HepG2 (cell line): ENCODE measurements at regions not wholly inside any gene's neighbourhood (a gene's known extent, or its start where the extent isn't known, plus 50 kb on each side); places are given as distances from the start of the nearest gene placed in this dataset.

Experiments used
- ATAC-seq: fragments of 200-7000 bp; cut with Tn5 transposase; 3 replicates; pipeline ENCODE4 v1.9.1; 2020; ENCODE audit warnings: mild to moderate bottlenecking, moderate library complexity
- BruUV-seq: library from RNA; stranded (reverse); fragments of 400-500 nt; replicated peaks from 2 replicates; lab custom pipeline; 2021; lab: Mats Ljungman, UMichigan
- CTCF ChIA-PET: fragments of 300-600 bp; formaldehyde crosslinking; extraction: SDS; loops from one replicate; lab custom pipeline; 2021; ENCODE audit warnings: low total read pairs, inconsistent platforms, low intra/inter-chr PET ratio; lab: Yijun Ruan, JAX
- POLR2A ChIA-PET: fragments of 350-600 bp; sonication (Branson Sonifier 250); formaldehyde crosslinking; loops from one replicate; lab custom pipeline; 2020; ENCODE audit warnings: antibody characterized with exemption, inconsistent platforms; lab: Yijun Ruan, JAX
- DNase-seq: peaks from one replicate; pipeline ENCODE4 v3.0.0-alpha.2; 2015; ENCODE audit warnings: low spot score
- FAIRE-seq: peaks from 3 replicates; lab custom pipeline; 2011; peaks lifted over from hg19 to GRCh38; lab: Jason Lieb, UNC
- H2AFZ ChIP-seq: one replicate; pipeline ENCODE4 v1.6.1; 2011; ENCODE audit warnings: low read length, inconsistent platforms
- H3K27ac ChIP-seq: fragments of 300-600 bp; 3 replicates; pipeline ENCODE4 v1.8.0; 2011; ENCODE audit warnings: mixed run types, mild to moderate bottlenecking, mixed read lengths, low read length, inconsistent platforms; ENCODE audit not compliant: insufficient read depth; ENCODE audit errors: extremely low read length
- H3K27me3 ChIP-seq, 2 experiments: fragments of 200-600 bp in 1 of 2; 2 replicates in 1 of 2; 3 replicates in 1 of 2; pipeline versions ENCODE4 v1.6.0 to v1.8.0; 2011; ENCODE audit warnings: low read length in 2 of 2, mild to moderate bottlenecking in 2 of 2, moderate library complexity in 2 of 2, inconsistent platforms in 1 of 2; ENCODE audit not compliant: insufficient read depth in 2 of 2, control insufficient read depth in 1 of 2
- H3K36me3 ChIP-seq, 2 experiments: fragments of 200-600 bp in 1 of 2; replicated peaks in 1 of 2; 2 replicates in 1 of 2; 3 replicates in 1 of 2; pipeline versions ENCODE4 v1.5.1 to v1.8.0; 2011; ENCODE audit warnings: low read length in 2 of 2, inconsistent platforms in 1 of 2; ENCODE audit not compliant: insufficient read depth in 2 of 2, control insufficient read depth in 1 of 2
- H3K4me1 ChIP-seq: 2 replicates; pipeline ENCODE4 v1.5.1; 2012; ENCODE audit warnings: low read length, inconsistent platforms; ENCODE audit not compliant: insufficient read depth
- H3K4me2 ChIP-seq: 2 replicates; pipeline ENCODE4 v1.6.0; 2011; ENCODE audit warnings: low read depth, low read length, inconsistent platforms
- H3K4me3 ChIP-seq, 3 experiments: fragments of 200-600 bp in 1 of 3; sonication (generic), shearing (Covaris generic) in 1 of 3; replicated peaks in 1 of 3; 2 replicates each; pipeline ENCODE4 v1.5.1; 2011 to 2016; ENCODE audit warnings: low read length in 3 of 3, inconsistent platforms in 2 of 3, low read depth in 2 of 3, mild to moderate bottlenecking in 2 of 3, control low read depth in 1 of 3, mixed read lengths in 1 of 3; ENCODE audit not compliant: insufficient read depth in 1 of 3
- H3K79me2 ChIP-seq: one replicate; pipeline ENCODE4 v1.6.1; 2011; ENCODE audit warnings: low read length, inconsistent platforms; ENCODE audit not compliant: insufficient read depth
- H3K9ac ChIP-seq: 2 replicates; pipeline ENCODE4 v1.6.0; 2011; ENCODE audit warnings: mild to moderate bottlenecking, low read depth, low read length, inconsistent platforms; ENCODE audit not compliant: insufficient read depth
- H3K9me3 ChIP-seq: 2 replicates; pipeline ENCODE4 v1.5.1; 2012; ENCODE audit warnings: mild to moderate bottlenecking, low read length
- H4K20me1 ChIP-seq: 2 replicates; pipeline ENCODE4 v1.6.0; 2011; ENCODE audit warnings: inconsistent platforms, mild to moderate bottlenecking, low read length, moderate library complexity; ENCODE audit not compliant: insufficient read depth
- ESRRA ChIP-seq: sonication (generic); formaldehyde crosslinking; IDR thresholded peaks from 2 replicates; pipeline ENCODE4 v1.5.1; 2020; ENCODE audit warnings: mild to moderate bottlenecking, low read depth, missing genetic modification reagents
- HES4 ChIP-seq: sonication (generic); formaldehyde crosslinking; IDR thresholded peaks from 2 replicates; pipeline ENCODE4 v1.9.0; 2021; ENCODE audit warnings: mild to moderate bottlenecking, missing genetic modification reagents, borderline replicate concordance
- HNRNPH1 ChIP-seq: fragments of 200-400 bp; formaldehyde crosslinking; optimal IDR thresholded peaks from 2 replicates; pipeline ENCODE3; 2017; ENCODE audit warnings: mild to moderate bottlenecking, low read depth, low read length
- KAT8 ChIP-seq: IDR thresholded peaks from 2 replicates; pipeline ENCODE4 v1.6.1; 2016; ENCODE audit warnings: missing genetic modification reagents, missing compliant biosample characterization
- KLF16 ChIP-seq, 2 experiments: sonication (generic) in 1 of 2; formaldehyde crosslinking in 1 of 2; IDR thresholded peaks; 2 replicates each; pipeline versions ENCODE4 v1.6.1 to v1.8.0; 2016 to 2023; ENCODE audit warnings: missing genetic modification reagents in 2 of 2, missing compliant biosample characterization in 1 of 2
- MIXL1 ChIP-seq: IDR thresholded peaks from 2 replicates; pipeline ENCODE4 v1.6.1; 2016
- RFX1 ChIP-seq: fragments of 450-650 bp; IDR thresholded peaks from 2 replicates; pipeline ENCODE4 v1.6.1; 2017
- RFXAP ChIP-seq: sonication (generic); formaldehyde crosslinking; IDR thresholded peaks from 2 replicates; pipeline ENCODE4 v1.4.0; 2020; ENCODE audit warnings: missing genetic modification reagents, borderline replicate concordance
- SIN3A ChIP-seq: IDR thresholded peaks from 2 replicates; pipeline ENCODE4 v1.6.1; 2011; ENCODE audit warnings: low read depth, mild to moderate bottlenecking, control low read depth, low read length, borderline replicate concordance
- TAF15 ChIP-seq: fragments of 200-400 bp; formaldehyde crosslinking; IDR thresholded peaks from one replicate; pipeline ENCODE4 v1.6.1; 2018; ENCODE audit warnings: mild to moderate bottlenecking, low read depth, low read length; ENCODE audit not compliant: poor library complexity, severe bottlenecking
- TCF7 ChIP-seq: sonication (generic); IDR thresholded peaks from 2 replicates; pipeline ENCODE4 v1.6.1; 2016; ENCODE audit warnings: antibody characterized with exemption, low read depth
- U2AF2 ChIP-seq: fragments of 200-400 bp; formaldehyde crosslinking; IDR thresholded peaks from 2 replicates; pipeline ENCODE4 v1.6.1; 2017; ENCODE audit warnings: low read depth, mild to moderate bottlenecking, low read length
- ZFAT ChIP-seq: sonication (generic); formaldehyde crosslinking; conservative IDR thresholded peaks from 2 replicates; pipeline ENCODE4 v1.8.1; 2023; ENCODE audit warnings: missing genetic modification reagents, inconsistent platforms
- ZNF260 ChIP-seq: sonication (generic); formaldehyde crosslinking; IDR thresholded peaks from 2 replicates; pipeline ENCODE4 v1.4.0; 2020; ENCODE audit warnings: missing genetic modification reagents, low read depth, mild to moderate bottlenecking, borderline replicate concordance
- ZNF569 ChIP-seq: sonication (generic); formaldehyde crosslinking; IDR thresholded peaks from 2 replicates; pipeline ENCODE4 v1.5.0; 2020; ENCODE audit warnings: mild to moderate bottlenecking, missing genetic modification reagents, moderate library complexity, borderline replicate concordance
- ZNF781 ChIP-seq: sonication (generic); formaldehyde crosslinking; IDR thresholded peaks from 2 replicates; pipeline ENCODE4 v1.5.1; 2020; ENCODE audit warnings: borderline replicate concordance, mild to moderate bottlenecking, missing genetic modification reagents; ENCODE audit errors: not compliant biosample characterization
- ZNF788 ChIP-seq: sonication (generic); formaldehyde crosslinking; IDR thresholded peaks from 2 replicates; pipeline ENCODE4 v1.5.0; 2020; ENCODE audit warnings: mild to moderate bottlenecking, missing genetic modification reagents, borderline replicate concordance
- WGBS: methylation state at CpG from one replicate; pipeline ENCODE4 v1.1.6; 2017; ENCODE audit warnings: low lambda C conversion rate; 5-methylcytosine and 5-hydroxymethylcytosine counted together
- in situ Hi-C: cut with HindIII; loops from 2 replicates; pipeline ENCODE4 v1.10.0; 2017; ENCODE audit warnings: low pct_unique_long_range_greater_than_20kb; ENCODE audit not compliant: extremely low pct_ligation_motif_present
- intact Hi-C: fragments of 100-400 bp; cut with micrococcal nuclease; formaldehyde crosslinking; loops from one replicate; pipeline ENCODE4 v1.10.0; 2022; ENCODE audit not compliant: unreplicated experiment
- TF ChIP-seq, protein P1 (sequence below): sonication (generic); formaldehyde crosslinking; IDR thresholded peaks from 2 replicates; pipeline ENCODE4 v1.5.1; 2020; ENCODE audit warnings: mild to moderate bottlenecking, missing genetic modification reagents, moderate library complexity
- TF ChIP-seq, protein P2 (sequence below): sonication (generic); formaldehyde crosslinking; IDR thresholded peaks from 2 replicates; pipeline ENCODE4 v1.5.0; 2020; ENCODE audit warnings: missing genetic modification reagents
- TF ChIP-seq, protein P3 (sequence below): sonication (generic); formaldehyde crosslinking; IDR thresholded peaks from 2 replicates; pipeline ENCODE4 v1.5.0; 2020; ENCODE audit warnings: mild to moderate bottlenecking, missing genetic modification reagents, borderline replicate concordance

DNA sequence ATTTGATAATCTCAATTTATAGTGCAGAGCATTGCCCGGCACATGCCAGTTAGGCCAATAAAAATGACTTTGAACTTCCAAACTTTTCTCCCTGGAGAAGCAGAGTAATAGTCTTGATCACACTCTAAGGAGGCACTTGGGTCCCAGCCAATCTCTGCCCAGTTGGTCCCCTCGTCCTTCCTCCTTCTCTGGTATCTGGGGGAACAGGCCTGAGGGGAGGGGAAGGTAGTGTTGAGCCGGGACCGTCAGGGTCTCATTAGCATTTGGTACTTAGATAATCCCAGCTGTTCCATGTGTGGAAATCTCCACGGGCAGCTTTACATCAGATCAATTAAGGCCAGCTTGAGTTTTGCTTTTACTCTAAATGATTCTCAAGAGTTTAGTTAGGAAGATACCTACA is 70.1 kb downstream of the ZNF641 start:
- intact Hi-C loops = no loop called here
- DNase-seq (no peak), ATAC-seq (no peak), FAIRE-seq (no peak)
- TF ChIP-seq, protein P1, sequence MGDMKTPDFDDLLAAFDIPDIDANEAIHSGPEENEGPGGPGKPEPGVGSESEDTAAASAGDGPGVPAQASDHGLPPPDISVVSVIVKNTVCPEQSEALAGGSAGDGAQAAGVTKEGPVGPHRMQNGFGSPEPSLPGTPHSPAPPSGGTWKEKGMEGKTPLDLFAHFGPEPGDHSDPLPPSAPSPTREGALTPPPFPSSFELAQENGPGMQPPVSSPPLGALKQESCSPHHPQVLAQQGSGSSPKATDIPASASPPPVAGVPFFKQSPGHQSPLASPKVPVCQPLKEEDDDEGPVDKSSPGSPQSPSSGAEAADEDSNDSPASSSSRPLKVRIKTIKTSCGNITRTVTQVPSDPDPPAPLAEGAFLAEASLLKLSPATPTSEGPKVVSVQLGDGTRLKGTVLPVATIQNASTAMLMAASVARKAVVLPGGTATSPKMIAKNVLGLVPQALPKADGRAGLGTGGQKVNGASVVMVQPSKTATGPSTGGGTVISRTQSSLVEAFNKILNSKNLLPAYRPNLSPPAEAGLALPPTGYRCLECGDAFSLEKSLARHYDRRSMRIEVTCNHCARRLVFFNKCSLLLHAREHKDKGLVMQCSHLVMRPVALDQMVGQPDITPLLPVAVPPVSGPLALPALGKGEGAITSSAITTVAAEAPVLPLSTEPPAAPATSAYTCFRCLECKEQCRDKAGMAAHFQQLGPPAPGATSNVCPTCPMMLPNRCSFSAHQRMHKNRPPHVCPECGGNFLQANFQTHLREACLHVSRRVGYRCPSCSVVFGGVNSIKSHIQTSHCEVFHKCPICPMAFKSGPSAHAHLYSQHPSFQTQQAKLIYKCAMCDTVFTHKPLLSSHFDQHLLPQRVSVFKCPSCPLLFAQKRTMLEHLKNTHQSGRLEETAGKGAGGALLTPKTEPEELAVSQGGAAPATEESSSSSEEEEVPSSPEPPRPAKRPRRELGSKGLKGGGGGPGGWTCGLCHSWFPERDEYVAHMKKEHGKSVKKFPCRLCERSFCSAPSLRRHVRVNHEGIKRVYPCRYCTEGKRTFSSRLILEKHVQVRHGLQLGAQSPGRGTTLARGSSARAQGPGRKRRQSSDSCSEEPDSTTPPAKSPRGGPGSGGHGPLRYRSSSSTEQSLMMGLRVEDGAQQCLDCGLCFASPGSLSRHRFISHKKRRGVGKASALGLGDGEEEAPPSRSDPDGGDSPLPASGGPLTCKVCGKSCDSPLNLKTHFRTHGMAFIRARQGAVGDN (CRISPR knock-in tag) = no peak
- TF ChIP-seq RFX1 (no peak), ZFAT (CRISPR knock-in tag) (no peak), ZNF569 (CRISPR knock-in tag) (no peak), ZNF788 (CRISPR knock-in tag) (no peak), ESRRA (CRISPR knock-in tag) (no peak), TAF15 (no peak), TCF7 (no peak), ZNF781 (CRISPR knock-in tag) (no peak), SIN3A (no peak), ZNF260 (no peak), HES4 (CRISPR knock-in tag) (no peak), MIXL1 (CRISPR knock-in tag) (no peak), KLF16 (CRISPR knock-in tag; IDR thresholded peaks at IDR 0.05) (no peak), U2AF2 (no peak), HNRNPH1 (no peak), KAT8 (CRISPR knock-in tag) (no peak), RFXAP (no peak)
- TF ChIP-seq, protein P2, sequence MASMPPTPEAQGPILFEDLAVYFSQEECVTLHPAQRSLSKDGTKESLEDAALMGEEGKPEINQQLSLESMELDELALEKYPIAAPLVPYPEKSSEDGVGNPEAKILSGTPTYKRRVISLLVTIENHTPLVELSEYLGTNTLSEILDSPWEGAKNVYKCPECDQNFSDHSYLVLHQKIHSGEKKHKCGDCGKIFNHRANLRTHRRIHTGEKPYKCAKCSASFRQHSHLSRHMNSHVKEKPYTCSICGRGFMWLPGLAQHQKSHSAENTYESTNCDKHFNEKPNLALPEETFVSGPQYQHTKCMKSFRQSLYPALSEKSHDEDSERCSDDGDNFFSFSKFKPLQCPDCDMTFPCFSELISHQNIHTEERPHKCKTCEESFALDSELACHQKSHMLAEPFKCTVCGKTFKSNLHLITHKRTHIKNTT (CRISPR knock-in tag) = no peak
- TF ChIP-seq, protein P3, sequence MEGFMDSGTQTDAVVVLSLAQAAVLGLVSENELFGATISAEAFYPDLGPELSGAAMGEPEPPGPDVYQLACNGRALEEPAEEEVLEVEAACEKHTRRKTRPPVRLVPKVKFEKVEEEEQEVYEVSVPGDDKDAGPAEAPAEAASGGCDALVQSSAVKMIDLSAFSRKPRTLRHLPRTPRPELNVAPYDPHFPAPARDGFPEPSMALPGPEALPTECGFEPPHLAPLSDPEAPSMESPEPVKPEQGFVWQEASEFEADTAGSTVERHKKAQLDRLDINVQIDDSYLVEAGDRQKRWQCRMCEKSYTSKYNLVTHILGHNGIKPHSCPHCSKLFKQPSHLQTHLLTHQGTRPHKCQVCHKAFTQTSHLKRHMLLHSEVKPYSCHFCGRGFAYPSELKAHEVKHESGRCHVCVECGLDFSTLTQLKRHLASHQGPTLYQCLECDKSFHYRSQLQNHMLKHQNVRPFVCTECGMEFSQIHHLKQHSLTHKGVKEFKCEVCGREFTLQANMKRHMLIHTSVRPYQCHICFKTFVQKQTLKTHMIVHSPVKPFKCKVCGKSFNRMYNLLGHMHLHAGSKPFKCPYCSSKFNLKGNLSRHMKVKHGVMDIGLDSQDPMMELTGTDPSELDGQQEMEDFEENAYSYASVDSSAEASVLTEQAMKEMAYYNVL (CRISPR knock-in tag) = no peak
- in situ Hi-C loops = no loop called here
- no peak overlapping the region for H3K4me3 ChIP-seq
- no peaks in the 10 kb centered on the region for H3K4me1 ChIP-seq
- no peak overlapping the region for H3K4me2 ChIP-seq
- H3K79me2 ChIP-seq = no peaks in the 10 kb centered on the region
- 7% methylated on average over 5 of the region's 5 CpGs for WGBS
- H3K27me3 ChIP-seq = no peaks in the 10 kb centered on the region
- ChIA-PET CTCF (no interaction called here), POLR2A (no interaction called here)
- no peak overlapping the region for H3K27ac ChIP-seq
- BruUV-seq = no TSS peak
- H3K9ac ChIP-seq = no peak overlapping the region
- H4K20me1 ChIP-seq = no peaks in the 10 kb centered on the region
- H2AFZ ChIP-seq = no peak overlapping the region
- H3K9me3 ChIP-seq = no peaks in the 10 kb centered on the region; the same call in 1 of the 2 replicates
- no peaks in the 10 kb centered on the region for H3K36me3 ChIP-seq
